Motor neuron (in vitro differentiated cells): ENCODE measurements at regions not wholly inside any gene's neighbourhood (a gene's known extent, or its start where the extent isn't known, plus 50 kb on each side); places are given as distances from the start of the nearest gene placed in this dataset.
A peak's percentile ranks its signal among the peaks of the same experiment; 100 is the strongest.
"Not testable (repeated sequence)": the region's sequence is repeated elsewhere in the genome, so short reads cannot be mapped to it uniquely, and the experiment has no call there.

Experiments
- ATAC-seq, 8 experiments: fragments of 200-7000 bp; cut with Tn5 transposase; replicated peaks in 6 of 8; 2 replicates each; pipeline ENCODE4 v1.8.0; 2021; ENCODE audit warnings: mild to moderate bottlenecking in 8 of 8, moderate library complexity in 8 of 8
- H3K27ac ChIP-seq, 2 donors: fragments of 250-450 bp; sonication (Bioruptor Pico); 2 replicates each; pipeline ENCODE4 v1.9.0; 2021; ENCODE audit warnings: antibody characterized with exemption in 2 of 2, mild to moderate bottlenecking in 2 of 2, moderate library complexity in 1 of 2
- H3K4me1 ChIP-seq, 2 donors: fragments of 250-450 bp; sonication (Bioruptor Pico); replicated peaks in 1 of 2; 2 replicates each; pipeline ENCODE4 v1.6.1; 2021; ENCODE audit warnings: antibody characterized with exemption in 2 of 2, mild to moderate bottlenecking in 2 of 2, moderate library complexity in 1 of 2
- H3K4me3 ChIP-seq, 5 donors: fragments of 250-450 bp; sonication (Bioruptor Pico); 2 replicates each; pipeline ENCODE4 v1.9.0; 2021; ENCODE audit warnings: antibody characterized with exemption in 5 of 5, mild to moderate bottlenecking in 5 of 5, moderate library complexity in 4 of 5
- WGBS, 10 experiments: fragments of 450-650 bp; shearing (Covaris generic); methylation state at CpG; one replicate each; pipeline ENCODE4 v1.0.0; 2022; 5-methylcytosine and 5-hydroxymethylcytosine counted together
- in situ Hi-C, 9 experiments: fragments of 400-800 bp; cut with MboI; loops; one replicate each; pipeline ENCODE4 v1.15.0; 2021; ENCODE audit warnings: low sequenced_read_pairs in 9 of 9, low pct_unique_long_range_greater_than_20kb in 2 of 9; ENCODE audit not compliant: unreplicated experiment in 9 of 9

- in situ Hi-C loops = no loop called here
- H3K4me1 ChIP-seq = peaks cover 2 to 3% of the 10 kb centered on the region in 2 donors
- peak in 2 of 8 experiments; percentile 95 to 96 for ATAC-seq
- H3K4me3 ChIP-seq = no peak overlapping the region
- 0 to 100% (median 34%) methylated on average over 1 of the region's 1 CpG; no CpG with 5 or more reads in 4 of the 10 experiments for WGBS, 10 experiments
- no peak overlapping the region for H3K27ac ChIP-seq
These were observed 326.4 kb downstream of the DCHS2 start for GRCh38 chr4:154164931-154165839.

- peaks cover 2 to 3% of the 10 kb centered on the region in 2 donors for H3K4me1 ChIP-seq
- H3K4me3 ChIP-seq = no peak overlapping the region
- in situ Hi-C loops = no loop called here
- WGBS, 10 experiments = 11 to 91% (median 51%) methylated on average over 1 to 5 of the region's 5 CpGs; no CpG with 5 or more reads in 1 of the 10 experiments
- H3K27ac ChIP-seq = no peak overlapping the region
- ATAC-seq = no peak
These were observed 330.9 kb downstream of the DCHS2 start for GRCh38 chr4:154160519-154161301.

GRCh38 chr4:154158361-154159155 lies 333.0 kb downstream of the DCHS2 start:
- Histone ChIP-seq H3K4me3 (no peak overlapping the region), H3K4me1 (peaks cover 2 to 3% of the 10 kb centered on the region in 2 donors), H3K27ac (no peak overlapping the region)
- ATAC-seq = peak in 7 of 8 experiments; percentile 75 to 99 (median 89)
- in situ Hi-C loops = no loop called here
- WGBS, 10 experiments = 0 to 100% (median 69%) methylated on average over 1 to 6 of the region's 6 CpGs; no CpG with 5 or more reads in 1 of the 10 experiments

GRCh38 chr4:154152546-154152945 lies 339.1 kb downstream of the DCHS2 start:
- Histone ChIP-seq H3K27ac (no peak overlapping the region), H3K4me3 (no peak overlapping the region), H3K4me1 (no peaks in the 10 kb centered on the region)
- in situ Hi-C loops = no loop called here
- no peak for ATAC-seq
- WGBS, 10 experiments = 68 to 94% (median 90%) methylated on average over 2 to 13 of the region's 13 CpGs; no CpG with 5 or more reads in 1 of the 10 experiments

DNA sequence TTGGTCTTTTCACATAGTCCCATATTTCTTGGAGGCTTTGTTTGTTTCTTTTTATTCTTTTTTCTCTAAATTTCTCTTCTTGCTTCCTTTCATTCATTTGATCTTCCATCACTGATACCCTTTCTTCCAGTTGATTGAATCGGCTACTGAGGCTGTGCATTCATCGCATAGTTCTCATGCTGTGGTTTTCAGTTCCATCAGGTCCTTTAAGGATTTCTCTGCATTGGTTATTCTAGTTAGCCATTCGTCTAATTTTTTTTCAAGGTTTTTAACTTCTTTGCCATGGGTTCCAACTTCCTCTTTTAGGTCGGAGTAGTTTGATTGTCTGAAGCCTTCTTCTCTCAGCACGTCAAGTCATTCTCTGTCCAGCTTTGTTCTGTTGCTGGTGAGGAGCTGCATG lies 342.4 kb downstream of the DCHS2 start:
- ATAC-seq, H3K27ac ChIP-seq, H3K4me1 ChIP-seq, in situ Hi-C loops, H3K4me3 ChIP-seq: not testable (repeated sequence)
- 78 to 100% (median 93%) methylated on average over 1 to 5 of the region's 5 CpGs for WGBS, 10 experiments

DNA sequence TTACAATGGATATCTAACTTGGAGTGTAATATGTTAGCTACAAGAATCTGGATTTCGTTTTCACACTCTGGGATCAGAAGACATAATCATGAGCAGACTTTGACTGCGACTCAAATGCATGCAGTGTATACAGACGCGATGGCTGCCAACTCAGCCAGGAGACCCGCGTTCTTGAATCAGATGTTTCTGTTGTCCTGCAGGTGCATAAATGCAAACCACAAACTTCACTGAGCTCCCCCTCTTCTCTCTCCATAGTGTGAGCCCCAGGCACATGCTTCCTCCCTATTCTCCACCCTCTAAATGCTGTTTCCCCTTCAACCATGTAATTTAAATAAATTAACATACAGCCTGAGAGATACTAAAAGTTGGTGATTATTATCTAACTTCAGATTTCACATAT lies 347.9 kb downstream of the DCHS2 start:
- peak in 2 of 8 experiments; percentile 26 to 63 for ATAC-seq
- 9 to 100% (median 70%) methylated on average over 1 to 4 of the region's 6 CpGs; no CpG with 5 or more reads in 2 of the 10 experiments for WGBS, 10 experiments
- Histone ChIP-seq H3K27ac (no peak overlapping the region), H3K4me1 (no peaks in the 10 kb centered on the region), H3K4me3 (no peak overlapping the region)
- in situ Hi-C loops = no loop called here

DNA sequence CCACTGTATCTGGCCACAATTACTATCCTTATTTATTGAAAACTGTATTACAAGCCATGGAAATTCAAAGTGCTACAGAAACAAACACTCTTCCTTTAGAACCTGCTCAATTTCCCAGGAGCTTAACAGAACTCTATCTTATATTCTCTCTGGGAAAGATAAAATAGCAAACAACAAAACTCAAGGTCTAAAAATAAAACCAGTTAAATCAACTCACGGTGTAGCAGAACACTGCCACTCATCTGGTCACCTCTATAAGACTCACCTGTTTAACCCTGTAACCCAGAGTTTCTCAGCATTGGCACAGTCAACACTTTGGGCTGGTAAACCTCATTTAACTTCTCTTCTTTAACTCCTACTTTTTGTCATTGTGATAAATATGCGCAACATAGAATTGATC lies 348.9 kb downstream of the DCHS2 start:
- H3K4me1 ChIP-seq = no peaks in the 10 kb centered on the region
- 60 to 100% (median 91%) methylated on average over 1 to 2 of the region's 2 CpGs for WGBS, 10 experiments
- no peak for ATAC-seq
- in situ Hi-C loops = no loop called here
- H3K27ac ChIP-seq = no peak overlapping the region
- H3K4me3 ChIP-seq = no peak overlapping the region

DNA sequence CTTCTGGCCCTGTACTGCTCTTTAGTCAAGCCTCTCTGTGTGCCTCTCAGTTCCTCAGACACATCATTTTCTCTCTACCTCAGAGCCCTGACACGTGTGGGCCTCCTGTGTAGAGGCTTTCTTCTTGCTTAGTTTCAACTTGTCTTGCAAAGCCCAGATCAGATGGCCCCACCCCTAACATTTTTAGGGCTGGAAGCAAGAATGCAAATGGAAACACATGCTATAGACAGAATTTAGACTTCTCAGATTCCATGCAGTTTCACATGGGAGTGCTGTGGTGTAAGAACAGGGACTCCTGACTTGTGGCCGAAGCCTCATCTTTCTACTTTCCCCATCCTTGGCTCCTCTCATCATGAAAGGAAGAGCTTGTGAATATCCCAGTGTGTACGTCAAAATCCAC lies 350.7 kb downstream of the DCHS2 start:
- ATAC-seq = peak in 3 of 8 experiments; percentile 71 to 81 (median 74)
- 43 to 88% (median 76%) methylated on average over 1 to 3 of the region's 3 CpGs; no CpG with 5 or more reads in 4 of the 10 experiments for WGBS, 10 experiments
- H3K27ac ChIP-seq = no peak overlapping the region
- no peaks in the 10 kb centered on the region for H3K4me1 ChIP-seq
- in situ Hi-C loops = no loop called here
- no peak overlapping the region for H3K4me3 ChIP-seq

- Histone ChIP-seq H3K4me3 (no peak overlapping the region), H3K4me1 (no peaks in the 10 kb centered on the region), H3K27ac (no peak overlapping the region)
- in situ Hi-C loops = no loop called here
- no peak for ATAC-seq
- 25 to 93% (median 70%) methylated on average over 1 to 2 of the region's 3 CpGs; no CpG with 5 or more reads in 3 of the 10 experiments for WGBS, 10 experiments
These were observed 348.5 kb upstream of the SFRP2 start for GRCh38 chr4:154137320-154137905.

DNA sequence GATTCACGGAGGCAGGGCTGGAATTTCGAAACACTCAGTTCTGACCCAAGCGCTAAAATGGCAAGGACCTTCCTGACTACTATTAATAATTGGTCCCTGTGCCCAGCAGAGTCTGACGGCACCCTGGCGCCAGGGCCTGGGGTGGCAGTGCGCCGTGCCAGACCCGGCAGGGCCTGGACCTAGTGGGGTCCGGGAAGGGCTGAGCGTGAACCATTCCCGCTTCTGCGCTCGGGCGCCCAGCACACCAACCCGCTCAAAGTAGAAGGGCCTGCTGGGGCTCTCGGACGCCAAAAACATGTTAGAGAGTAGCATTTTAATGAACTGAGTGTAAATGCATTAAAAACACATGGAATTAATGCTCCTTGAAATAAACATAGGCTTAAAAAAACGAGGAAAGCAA lies 346.7 kb upstream of the SFRP2 start:
- in situ Hi-C loops = no loop called here
- ATAC-seq = no peak

GRCh38 chr4:154132406-154132805 lies 343.5 kb upstream of the SFRP2 start:
- H3K4me1 ChIP-seq = no peaks in the 10 kb centered on the region
- no peak overlapping the region for H3K27ac ChIP-seq
- H3K4me3 ChIP-seq = no peak overlapping the region
- in situ Hi-C loops = no loop called here
- ATAC-seq = no peak
- 0 to 88% (median 40%) methylated on average over 1 of the region's 1 CpG; no CpG with 5 or more reads in 4 of the 10 experiments for whole genome bisulfite sequencing, 10 experiments

More for the DNA sequence above, 346.7 kb upstream of the SFRP2 start:
- Histone ChIP-seq H3K27ac (no peak overlapping the region), H3K4me1 (no peaks in the 10 kb centered on the region), H3K4me3 (no peak overlapping the region)
- WGBS, 10 experiments = 70 to 95% (median 85%) methylated on average over 4 to 10 of the region's 18 CpGs; no CpG with 5 or more reads in 3 of the 10 experiments

DNA sequence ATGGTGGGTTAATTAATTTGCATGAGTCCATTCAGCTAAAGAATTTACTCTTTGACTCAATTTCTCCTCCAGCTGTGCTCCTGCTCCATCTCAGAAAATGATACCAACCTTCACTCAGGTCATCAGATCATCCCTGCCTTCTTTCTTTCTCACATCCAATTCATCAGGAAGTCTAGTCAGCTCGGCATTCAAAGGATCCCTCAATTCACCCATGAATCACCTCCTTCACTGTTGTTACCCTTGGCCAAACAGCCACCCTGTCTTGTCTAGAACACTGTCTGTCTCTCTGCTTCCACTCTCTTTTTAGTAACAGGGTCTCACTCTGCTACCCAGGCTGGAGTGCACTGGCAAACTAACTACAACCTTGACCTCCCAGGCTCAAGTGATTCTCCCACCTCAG lies 337.4 kb upstream of the SFRP2 start:
- Histone ChIP-seq H3K4me3 (no peak overlapping the region), H3K4me1 (no peaks in the 10 kb centered on the region), H3K27ac (no peak overlapping the region)
- ATAC-seq = no peak
- 0 to 100% (median 60%) methylated on average over 1 of the region's 1 CpG; no CpG with 5 or more reads in 5 of the 10 experiments for WGBS, 10 experiments
- in situ Hi-C loops = no loop called here
